HEK293 (cell line): ENCODE measurements at regions not wholly inside any gene's neighbourhood (a gene's known extent, or its start where the extent isn't known, plus 50 kb on each side); places are given as distances from the start of the nearest gene placed in this dataset.

Experiments used
- CTCF ChIA-PET: fragments of 350-600 bp; formaldehyde crosslinking; extraction: SDS; loops from one replicate; lab custom pipeline; 2021; ENCODE audit warnings: antibody characterized with exemption; lab: Yijun Ruan, JAX
- POLR2A ChIA-PET: fragments of 300-600 bp; formaldehyde crosslinking; extraction: SDS; loops from one replicate; lab custom pipeline; 2020; ENCODE audit warnings: antibody characterized with exemption, inconsistent platforms; lab: Yijun Ruan, JAX
- H3K27ac ChIP-seq: fragments of 200-500 bp; sonication (Bioruptor generic); 2 replicates; pipeline ENCODE4 v1.5.1; 2014; ENCODE audit warnings: low read depth, low read length, control low read depth, inconsistent platforms; ENCODE audit errors: extremely low read depth
- H3K36me3 ChIP-seq, 2 experiments: fragments of 200-500 bp in 1 of 2; sonication (Bioruptor generic) in 1 of 2; 1 replicate in 1 of 2; 2 replicates in 1 of 2; pipeline ENCODE4 v1.5.1; 2014 to 2017; ENCODE audit warnings: inconsistent platforms in 2 of 2, low read length in 2 of 2; ENCODE audit not compliant: control insufficient read depth in 2 of 2, insufficient read depth in 1 of 2
- H3K4me1 ChIP-seq: fragments of 200-500 bp; sonication (Bioruptor generic); 2 replicates; pipeline ENCODE4 v1.5.1; 2014; ENCODE audit warnings: mild to moderate bottlenecking, low read length, inconsistent platforms; ENCODE audit not compliant: control insufficient read depth, insufficient read depth
- H3K4me3 ChIP-seq: 2 replicates; pipeline ENCODE4 v1.5.1; 2011; ENCODE audit warnings: low read depth, mild to moderate bottlenecking, control low read depth, low read length, moderate library complexity
- H3K9me3 ChIP-seq: fragments of 200-500 bp; sonication (Bioruptor generic); 2 replicates; pipeline ENCODE4 v1.5.1; 2014; ENCODE audit warnings: low read depth, low read length, inconsistent platforms; ENCODE audit not compliant: control insufficient read depth, insufficient read depth
- EGR2 ChIP-seq: fragments of 450-650 bp; formaldehyde crosslinking; IDR thresholded peaks from 2 replicates; pipeline ENCODE4 v1.5.1; 2016; ENCODE audit warnings: low read depth, missing biosample characterization, missing genetic modification characterization
- ELK4 ChIP-seq: IDR thresholded peaks from 2 replicates; pipeline ENCODE4 v1.6.1; 2011; ENCODE audit warnings: mild to moderate bottlenecking, low read depth, low read length, borderline replicate concordance
- PRDM1 ChIP-seq: fragments of 450-650 bp; formaldehyde crosslinking; IDR thresholded peaks from 2 replicates; pipeline ENCODE4; 2016; ENCODE audit warnings: missing biosample characterization, missing genetic modification characterization
- SCRT1 ChIP-seq: fragments of 450-650 bp; formaldehyde crosslinking; IDR thresholded peaks from 2 replicates; pipeline ENCODE4 v1.5.1; 2016; ENCODE audit warnings: missing biosample characterization, missing genetic modification characterization, borderline replicate concordance
- TCF7L2 ChIP-seq: IDR thresholded peaks from 2 replicates; pipeline ENCODE4 v1.6.1; 2011; ENCODE audit warnings: low read depth, mild to moderate bottlenecking, inconsistent platforms, low read length, moderate library complexity, borderline replicate concordance
- ZEB2 ChIP-seq: fragments of 450-650 bp; formaldehyde crosslinking; IDR thresholded peaks from 2 replicates; pipeline ENCODE4 v1.5.1; 2016; ENCODE audit warnings: missing biosample characterization, missing genetic modification characterization
- ZFP69B ChIP-seq: fragments of 450-650 bp; formaldehyde crosslinking; IDR thresholded peaks from 2 replicates; pipeline ENCODE4 v1.5.1; 2016; ENCODE audit warnings: missing biosample characterization, missing genetic modification characterization
- ZNF174 ChIP-seq: fragments of 450-650 bp; formaldehyde crosslinking; IDR thresholded peaks from 2 replicates; pipeline ENCODE4 v1.5.0; 2017; ENCODE audit warnings: missing biosample characterization, mild to moderate bottlenecking, missing genetic modification characterization
- ZNF23 ChIP-seq: fragments of 450-650 bp; formaldehyde crosslinking; IDR thresholded peaks from 2 replicates; pipeline ENCODE4 v1.5.1; 2016; ENCODE audit warnings: missing biosample characterization, missing genetic modification characterization, borderline replicate concordance
- ZNF274 ChIP-seq, 2 experiments: fragments of 200-500 bp in 1 of 2; fragments of 450-650 bp in 1 of 2; sonication (Bioruptor generic) in 1 of 2; formaldehyde crosslinking in 1 of 2; IDR thresholded peaks; 2 replicates each; pipeline versions ENCODE4 v1.5.1 to v1.6.1; 2014 to 2016; ENCODE audit warnings: borderline replicate concordance in 1 of 2, inconsistent platforms in 1 of 2, low read length in 1 of 2, missing biosample characterization in 1 of 2, missing genetic modification characterization in 1 of 2
- ZNF292 ChIP-seq: fragments of 450-650 bp; formaldehyde crosslinking; IDR thresholded peaks from 2 replicates; pipeline ENCODE4 v1.5.1; 2016; ENCODE audit warnings: low read depth, missing biosample characterization, missing genetic modification characterization, borderline replicate concordance
- ZNF335 ChIP-seq: fragments of 450-650 bp; formaldehyde crosslinking; conservative IDR thresholded peaks from 2 replicates; pipeline ENCODE4 v1.5.1; 2016; ENCODE audit warnings: missing biosample characterization, missing genetic modification characterization
- ZNF366 ChIP-seq: fragments of 450-650 bp; formaldehyde crosslinking; conservative IDR thresholded peaks from 2 replicates; pipeline ENCODE4 v1.5.1; 2016; ENCODE audit warnings: missing biosample characterization, missing genetic modification characterization
- ZNF473 ChIP-seq: fragments of 450-650 bp; formaldehyde crosslinking; IDR thresholded peaks from 2 replicates; pipeline ENCODE4 v1.5.1; 2017; ENCODE audit warnings: missing biosample characterization, missing genetic modification characterization
- ZNF654 ChIP-seq: fragments of 450-650 bp; formaldehyde crosslinking; IDR thresholded peaks from 2 replicates; pipeline ENCODE4 v1.5.1; 2016; ENCODE audit warnings: low read depth, missing biosample characterization, missing genetic modification characterization
- ZNF791 ChIP-seq: fragments of 450-650 bp; formaldehyde crosslinking; IDR thresholded peaks from 2 replicates; pipeline ENCODE4 v1.5.1; 2016; ENCODE audit warnings: missing biosample characterization, missing genetic modification characterization
- ZSCAN18 ChIP-seq: fragments of 450-650 bp; formaldehyde crosslinking; IDR thresholded peaks from 2 replicates; pipeline ENCODE4 v1.5.1; 2016; ENCODE audit warnings: missing biosample characterization, missing genetic modification characterization
- ZSCAN5A ChIP-seq: fragments of 450-650 bp; formaldehyde crosslinking; IDR thresholded peaks from 2 replicates; pipeline ENCODE4 v1.5.1; 2016; ENCODE audit warnings: missing biosample characterization, missing genetic modification characterization
- TF ChIP-seq, protein P1 (sequence below): fragments of 450-650 bp; formaldehyde crosslinking; IDR thresholded peaks from 2 replicates; pipeline ENCODE4 v1.5.1; 2016; ENCODE audit warnings: missing biosample characterization, missing genetic modification characterization
- TF ChIP-seq, protein P2 (sequence below): fragments of 450-650 bp; formaldehyde crosslinking; IDR thresholded peaks from 2 replicates; pipeline ENCODE4 v1.5.1; 2016; ENCODE audit warnings: missing biosample characterization, missing genetic modification characterization
- TF ChIP-seq, protein P3 (sequence below): fragments of 450-650 bp; formaldehyde crosslinking; IDR thresholded peaks from 2 replicates; pipeline ENCODE4 v1.5.0; 2017; ENCODE audit warnings: missing biosample characterization, missing genetic modification characterization, borderline replicate concordance

DNA sequence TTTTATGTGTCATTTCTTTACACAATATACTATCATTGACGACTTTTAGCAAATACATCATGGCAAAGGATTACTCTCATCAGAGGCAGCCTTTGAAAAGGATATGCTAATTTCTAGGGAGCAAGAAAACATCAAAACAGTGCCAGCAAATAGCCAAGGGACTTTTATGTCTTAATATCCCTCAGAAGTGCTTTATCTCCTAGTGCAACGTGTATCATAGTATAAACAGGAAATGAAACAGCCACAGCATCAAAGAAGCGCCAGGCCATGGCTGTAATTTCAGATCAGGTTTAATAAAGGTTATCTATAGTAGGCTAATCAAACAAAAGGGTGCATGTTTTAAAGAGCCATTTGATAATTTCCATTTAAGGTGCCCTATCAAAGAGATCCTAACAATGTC, 159.9 kb downstream of the AXIN2 start (continued):
- TF ChIP-seq, protein P1, sequence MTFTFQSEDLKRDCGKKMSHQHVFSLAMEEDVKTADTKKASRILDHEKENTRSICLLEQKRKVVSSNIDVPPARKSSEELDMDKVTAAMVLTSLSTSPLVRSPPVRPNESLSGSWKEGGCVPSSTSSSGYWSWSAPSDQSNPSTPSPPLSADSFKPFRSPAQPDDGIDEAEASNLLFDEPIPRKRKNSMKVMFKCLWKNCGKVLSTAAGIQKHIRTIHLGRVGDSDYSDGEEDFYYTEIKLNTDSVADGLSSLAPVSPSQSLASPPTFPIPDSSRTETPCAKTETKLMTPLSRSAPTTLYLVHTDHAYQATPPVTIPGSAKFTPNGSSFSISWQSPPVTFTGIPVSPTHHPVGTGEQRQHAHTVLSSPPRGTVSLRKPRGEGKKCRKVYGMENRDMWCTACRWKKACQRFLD (tag by site-specific recombination) = no peak
- peak; percentile 97 for TF ChIP-seq TCF7L2

DNA sequence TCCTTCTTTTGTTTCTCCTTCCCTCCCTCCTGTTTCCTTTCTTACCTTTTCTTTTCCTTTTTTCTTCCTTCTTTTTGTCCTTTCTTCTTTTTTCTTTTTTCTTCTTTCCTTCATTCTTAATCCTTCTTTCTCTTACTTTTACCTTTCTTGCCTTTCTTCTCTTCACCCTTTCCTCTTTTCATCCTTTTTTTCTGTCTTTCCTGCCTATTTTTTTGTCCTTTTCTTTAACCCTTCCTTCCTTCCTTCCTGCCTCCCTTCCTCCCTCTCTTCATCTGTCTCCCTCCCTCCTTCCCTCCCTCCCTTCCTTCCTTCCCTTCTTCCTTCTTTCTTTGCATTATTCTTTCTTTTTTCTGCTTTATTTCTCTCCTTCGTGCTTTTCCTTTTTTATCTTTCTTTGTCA, 160.7 kb downstream of the AXIN2 start:
- H3K36me3 ChIP-seq = no peaks in the 10 kb centered on the region
- TF ChIP-seq ZNF23 (tag by site-specific recombination) (no peak), ZNF791 (tag by site-specific recombination) (no peak), ZNF366 (tag by site-specific recombination) (peak; percentile 91), PRDM1 (tag by site-specific recombination) (peak; percentile 59; the same call in 1 of the 2 replicates), ZNF335 (tag by site-specific recombination) (no peak), ZSCAN18 (no peak)
- CTCF ChIA-PET = interaction anchor here (0.6 to 0.7 kb wide), 2 partner anchors 171 to 185 kb away, joined by 5 to 7 read pairs; no protein-coding TSS in a partner anchor
- no peaks in the 10 kb centered on the region for H3K9me3 ChIP-seq
- POLR2A ChIA-PET = no interaction called here
- H3K27ac ChIP-seq = no peak overlapping the region
- peaks cover 4% of the 10 kb centered on the region; the same call in 1 of the 2 replicates for H3K4me1 ChIP-seq
- H3K4me3 ChIP-seq = no peak overlapping the region

GRCh38 chr17:65398040-65398787, 163.2 kb downstream of the AXIN2 start:
- TF ChIP-seq EGR2 (no peak), SCRT1 (tag by site-specific recombination) (no peak), ZNF174 (no peak), ZNF654 (tag by site-specific recombination) (no peak), ZEB2 (tag by site-specific recombination) (no peak), ZFP69B (no peak), ZSCAN5A (tag by site-specific recombination) (no peak), ZNF274 (IDR thresholded peaks at IDR 0.05; ENCODE audit: low read length) (no peak), ZNF274 (tag by site-specific recombination; IDR thresholded peaks at IDR 0.05; ENCODE audit: borderline replicate concordance) (no peak), ZNF292 (tag by site-specific recombination) (no peak), ZNF473 (no peak), ELK4 (no peak), ZNF366 (tag by site-specific recombination) (no peak)
- TF ChIP-seq, protein P2, sequence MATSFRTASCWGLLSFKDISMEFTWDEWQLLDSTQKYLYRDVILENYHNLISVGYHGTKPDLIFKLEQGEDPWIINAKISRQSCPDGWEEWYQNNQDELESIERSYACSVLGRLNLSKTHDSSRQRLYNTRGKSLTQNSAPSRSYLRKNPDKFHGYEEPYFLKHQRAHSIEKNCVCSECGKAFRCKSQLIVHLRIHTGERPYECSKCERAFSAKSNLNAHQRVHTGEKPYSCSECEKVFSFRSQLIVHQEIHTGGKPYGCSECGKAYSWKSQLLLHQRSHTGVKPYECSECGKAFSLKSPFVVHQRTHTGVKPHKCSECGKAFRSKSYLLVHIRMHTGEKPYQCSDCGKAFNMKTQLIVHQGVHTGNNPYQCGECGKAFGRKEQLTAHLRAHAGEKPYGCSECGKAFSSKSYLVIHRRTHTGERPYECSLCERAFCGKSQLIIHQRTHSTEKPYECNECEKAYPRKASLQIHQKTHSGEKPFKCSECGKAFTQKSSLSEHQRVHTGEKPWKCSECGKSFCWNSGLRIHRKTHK (tag by site-specific recombination) = no peak
- TF ChIP-seq, protein P3, sequence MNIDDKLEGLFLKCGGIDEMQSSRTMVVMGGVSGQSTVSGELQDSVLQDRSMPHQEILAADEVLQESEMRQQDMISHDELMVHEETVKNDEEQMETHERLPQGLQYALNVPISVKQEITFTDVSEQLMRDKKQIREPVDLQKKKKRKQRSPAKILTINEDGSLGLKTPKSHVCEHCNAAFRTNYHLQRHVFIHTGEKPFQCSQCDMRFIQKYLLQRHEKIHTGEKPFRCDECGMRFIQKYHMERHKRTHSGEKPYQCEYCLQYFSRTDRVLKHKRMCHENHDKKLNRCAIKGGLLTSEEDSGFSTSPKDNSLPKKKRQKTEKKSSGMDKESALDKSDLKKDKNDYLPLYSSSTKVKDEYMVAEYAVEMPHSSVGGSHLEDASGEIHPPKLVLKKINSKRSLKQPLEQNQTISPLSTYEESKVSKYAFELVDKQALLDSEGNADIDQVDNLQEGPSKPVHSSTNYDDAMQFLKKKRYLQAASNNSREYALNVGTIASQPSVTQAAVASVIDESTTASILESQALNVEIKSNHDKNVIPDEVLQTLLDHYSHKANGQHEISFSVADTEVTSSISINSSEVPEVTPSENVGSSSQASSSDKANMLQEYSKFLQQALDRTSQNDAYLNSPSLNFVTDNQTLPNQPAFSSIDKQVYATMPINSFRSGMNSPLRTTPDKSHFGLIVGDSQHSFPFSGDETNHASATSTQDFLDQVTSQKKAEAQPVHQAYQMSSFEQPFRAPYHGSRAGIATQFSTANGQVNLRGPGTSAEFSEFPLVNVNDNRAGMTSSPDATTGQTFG (tag by site-specific recombination) = no peak
- TF ChIP-seq, all 188 proteins: peak for 0
- CTCF ChIA-PET = interaction anchor here (0.7 to 1.4 kb wide), 2 partner anchors 51 to 166 kb away, joined by 3 to 4 read pairs; no protein-coding TSS in a partner anchor
- no peaks in the 10 kb centered on the region for H3K9me3 ChIP-seq
- H3K4me1 ChIP-seq = peaks cover 4% of the 10 kb centered on the region; the same call in 1 of the 2 replicates
- H3K27ac ChIP-seq = no peak overlapping the region
- POLR2A ChIA-PET = no interaction called here
- no peak overlapping the region for H3K4me3 ChIP-seq
- no peaks in the 10 kb centered on the region for H3K36me3 ChIP-seq
